22Rv1 (cell line): ENCODE measurements at regions not wholly inside any gene's neighbourhood (a gene's known extent, or its start where the extent isn't known, plus 50 kb on each side); places are given as distances from the start of the nearest gene placed in this dataset.

Source experiments
- CTCF ChIP-seq: fragments of 450-650 bp; IDR thresholded peaks from 2 replicates; pipeline ENCODE4 v1.5.1; 2017; ENCODE audit warnings: mild to moderate bottlenecking
- ZFX ChIP-seq: fragments of 450-650 bp; IDR thresholded peaks from 2 replicates; pipeline ENCODE4 v1.6.1; 2017; ENCODE audit warnings: antibody characterized with exemption, borderline replicate concordance

- TF ChIP-seq CTCF (no peak), ZFX (no peak)
These were observed 586.1 kb downstream of the GBA3 start for GRCh38 chr4:23278845-23279244.
